Activated T-cell treated with anti-CD3 and anti-CD28 coated beads, Interleukin-2, amount 50 U/mL, for 72 hours (primary cell): ENCODE measurements at regions not wholly inside any gene's neighbourhood (a gene's known extent, or its start where the extent isn't known, plus 50 kb on each side); places are given as distances from the start of the nearest gene placed in this dataset.

ENCODE experiments used
- ATAC-seq, 2 donors: fragments of 150-1000 bp; cut with Tn5 transposase; replicated peaks in 1 of 2; 2 replicates each; pipeline ENCODE4 v1.10.0; 2021; ENCODE audit warnings: moderate library complexity in 2 of 2, mild to moderate bottlenecking in 1 of 2
- DNase-seq, 2 donors: peaks; one replicate each; pipeline ENCODE4 v3.0.0; 2021 to 2022; ENCODE audit warnings: mixed read lengths in 1 of 2
- H3K27ac Mint-ChIP-seq: one replicate; pipeline ENCODE4 v1.8.0; 2022; ENCODE audit warnings: mild to moderate bottlenecking, moderate library complexity, mixed read lengths
- H3K27me3 Mint-ChIP-seq: one replicate; pipeline ENCODE4 v1.8.0; 2022; ENCODE audit warnings: low read depth, mixed read lengths
- H3K36me3 Mint-ChIP-seq, 2 donors: one replicate each; pipeline ENCODE4 v1.8.0; 2022; ENCODE audit warnings: mixed read lengths in 2 of 2, mild to moderate bottlenecking in 1 of 2; ENCODE audit not compliant: insufficient read depth in 2 of 2
- H3K4me1 Mint-ChIP-seq: one replicate; pipeline ENCODE4 v1.8.0; 2022; ENCODE audit warnings: low read depth, mixed read lengths
- H3K4me3 Mint-ChIP-seq, 2 donors: one replicate each; pipeline ENCODE4 v1.8.0; 2022; ENCODE audit warnings: mild to moderate bottlenecking in 2 of 2, mixed read lengths in 2 of 2, moderate library complexity in 2 of 2
- H3K9me3 Mint-ChIP-seq, 2 donors: one replicate each; pipeline ENCODE4 v1.8.0; 2022; ENCODE audit warnings: mixed read lengths in 2 of 2

DNA sequence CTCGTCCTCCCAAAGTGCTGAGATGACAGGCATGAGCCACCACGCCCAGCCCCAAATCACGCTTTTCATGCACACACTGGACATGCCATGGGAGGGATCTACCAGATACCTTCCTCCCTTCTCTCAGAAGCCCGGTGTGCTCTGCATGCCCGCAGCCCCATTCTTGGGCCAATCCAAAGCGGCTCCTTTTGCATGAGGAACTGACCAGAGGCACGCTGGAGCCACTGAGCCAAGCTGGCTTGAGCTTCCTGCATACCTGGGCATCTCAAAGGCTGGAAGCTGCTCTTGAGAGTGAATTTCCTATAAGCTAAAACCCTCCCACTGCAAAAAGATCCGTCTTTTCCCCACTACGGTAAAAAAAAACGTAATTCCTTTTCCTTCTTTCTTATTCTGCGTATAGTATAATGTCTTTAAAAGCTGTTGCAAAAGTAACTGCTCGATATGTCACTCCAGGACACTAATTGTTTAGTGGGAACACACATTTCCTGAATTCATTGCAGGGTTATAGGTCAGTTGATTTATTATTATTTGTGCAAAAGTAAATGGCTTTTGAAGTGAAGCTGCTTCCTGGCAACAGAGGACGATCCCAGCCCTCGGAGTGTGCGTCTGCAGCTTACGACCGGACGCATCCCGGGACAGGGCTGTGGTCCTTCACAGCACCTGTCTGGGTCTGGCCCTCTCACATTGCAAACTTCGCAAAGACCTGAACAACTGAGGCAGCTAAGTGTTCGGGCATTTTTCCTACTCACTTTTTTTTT lies 61.8 kb upstream of the ETS2 start:
- Mint-ChIP-seq H3K9me3 (no peaks in the 10 kb centered on the region), H3K36me3 (peaks cover 0 to 1% of the 10 kb centered on the region in 2 donors), H3K4me1 (peaks cover 14% of the 10 kb centered on the region), H3K27me3 (no peaks in the 10 kb centered on the region), H3K4me3 (no peak overlapping the region), H3K27ac (no peak overlapping the region)
- ATAC-seq (no peak), DNase-seq (no peak)

DNA sequence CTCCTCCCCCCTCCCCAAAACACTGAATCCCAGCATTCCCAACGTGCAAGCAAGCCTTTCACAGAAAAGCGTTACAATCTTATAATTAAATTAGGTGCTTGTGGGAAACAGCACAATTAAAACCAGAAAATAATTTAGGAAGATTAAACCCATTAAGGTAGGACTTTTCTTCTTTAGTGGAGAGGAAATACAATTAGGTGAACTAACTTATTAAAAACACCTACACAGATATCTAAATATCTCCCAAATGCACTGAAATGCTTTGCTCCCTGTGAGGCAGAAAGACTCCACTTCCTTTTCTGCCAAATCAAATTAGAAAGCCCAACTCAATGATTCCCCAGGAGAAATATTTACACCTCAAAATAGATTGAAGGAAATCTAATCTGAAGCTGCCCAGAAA lies 60.9 kb upstream of the ETS2 start:
- no peak for ATAC-seq
- H3K4me1 Mint-ChIP-seq = peaks cover 14% of the 10 kb centered on the region

DNA sequence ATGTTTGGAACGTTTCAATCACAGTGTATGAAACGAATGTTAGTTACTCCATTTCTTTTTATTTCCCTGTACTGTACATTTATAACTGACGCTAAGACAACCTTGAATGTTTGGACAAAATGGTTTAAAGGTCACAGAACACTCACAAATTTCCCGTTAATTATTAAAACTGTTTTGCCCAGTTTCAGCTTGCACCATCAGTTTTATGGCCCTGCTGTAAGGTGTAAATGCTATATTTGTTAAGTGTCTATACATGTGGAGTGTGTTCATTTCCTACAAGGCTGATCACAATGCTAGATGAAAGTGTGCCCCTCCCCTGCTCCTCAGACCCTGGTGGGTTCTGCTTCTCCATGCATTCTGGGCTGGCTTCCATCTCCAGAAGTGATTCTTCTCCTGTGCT lies 57.9 kb upstream of the ETS2 start:
- Mint-ChIP-seq H3K9me3 (no peaks in the 10 kb centered on the region), H3K4me1 (no peaks in the 10 kb centered on the region), H3K27me3 (no peaks in the 10 kb centered on the region), H3K36me3 (peaks cover 0 to 1% of the 10 kb centered on the region in 2 donors), H3K27ac (no peak overlapping the region), H3K4me3 (no peak overlapping the region)
- ATAC-seq (no peak), DNase-seq (no peak)

More for the DNA sequence above, 60.9 kb upstream of the ETS2 start:
- no peak for DNase-seq
- Mint-ChIP-seq H3K36me3 (peaks cover 0 to 1% of the 10 kb centered on the region in 2 donors), H3K9me3 (no peaks in the 10 kb centered on the region), H3K27ac (no peak overlapping the region), H3K27me3 (no peaks in the 10 kb centered on the region), H3K4me3 (no peak overlapping the region)

DNA sequence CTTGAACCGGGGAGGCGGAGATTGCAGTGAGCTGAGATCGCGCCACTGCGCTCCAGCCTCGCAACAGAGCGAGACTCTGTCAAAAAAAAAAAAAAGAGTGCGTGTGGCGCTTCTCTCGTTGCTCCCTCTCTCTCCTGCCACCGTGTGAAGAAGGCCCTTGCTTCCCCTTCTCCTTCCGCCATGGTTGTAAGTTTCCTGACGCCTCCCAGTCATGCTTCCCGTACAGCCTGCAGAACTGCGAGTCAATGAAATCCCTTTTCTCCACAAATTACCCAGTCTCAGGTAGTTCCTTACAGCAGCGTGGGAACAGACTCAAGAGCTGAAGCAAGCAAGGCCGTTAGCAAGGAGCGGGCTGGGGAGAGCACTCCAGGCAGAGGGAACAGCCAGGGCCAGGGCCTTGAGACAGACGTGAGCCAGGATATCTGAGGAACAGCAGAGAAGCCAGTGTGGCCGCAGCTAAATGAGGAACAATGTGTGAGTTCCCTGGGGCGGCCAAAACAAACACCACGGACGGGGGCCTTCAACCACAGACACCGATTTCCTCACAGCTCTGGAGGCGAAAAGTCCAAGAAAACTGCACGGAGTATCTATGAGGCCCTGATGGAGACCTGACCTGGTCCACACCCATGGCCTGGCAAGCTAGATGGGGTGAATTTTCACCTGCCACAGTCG lies 54.2 kb upstream of the ETS2 start:
- no peaks in the 10 kb centered on the region for H3K27me3 Mint-ChIP-seq
- H3K27ac Mint-ChIP-seq = no peak overlapping the region
- no peaks in the 10 kb centered on the region for H3K9me3 Mint-ChIP-seq
- no peak overlapping the region for H3K4me3 Mint-ChIP-seq
- ATAC-seq (no peak), DNase-seq (no peak)
- H3K36me3 Mint-ChIP-seq = peaks cover 0 to 1% of the 10 kb centered on the region in 2 donors
- peaks cover 14% of the 10 kb centered on the region for H3K4me1 Mint-ChIP-seq

DNA sequence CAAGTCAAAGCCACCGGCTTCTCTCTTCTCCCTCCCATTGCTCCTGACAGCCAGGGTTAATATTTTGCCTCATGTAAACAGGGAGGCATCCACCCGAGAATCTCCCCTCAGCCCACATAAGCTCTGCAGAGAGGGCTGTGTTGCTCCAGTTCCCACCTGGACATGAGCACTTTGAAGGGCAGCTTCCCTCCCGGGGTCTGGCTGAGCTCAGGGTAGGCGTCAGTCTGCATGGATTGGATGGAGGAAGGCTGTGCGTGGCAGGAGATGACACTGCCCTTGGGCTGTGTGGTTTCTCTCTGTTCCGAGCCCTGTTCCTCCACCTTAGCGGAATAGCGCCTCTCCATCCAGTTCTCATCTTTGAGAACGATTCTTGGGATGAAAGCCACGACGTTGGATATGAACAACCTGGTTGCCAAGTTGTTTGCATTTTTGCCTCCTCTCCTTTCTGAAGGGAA lies 53.7 kb upstream of the ETS2 start:
- ATAC-seq (no peak), DNase-seq (no peak)
- no peaks in the 10 kb centered on the region for H3K9me3 Mint-ChIP-seq
- H3K4me3 Mint-ChIP-seq = no peak overlapping the region
- H3K4me1 Mint-ChIP-seq = peaks cover 15% of the 10 kb centered on the region
- no peaks in the 10 kb centered on the region for H3K36me3 Mint-ChIP-seq
- no peaks in the 10 kb centered on the region for H3K27me3 Mint-ChIP-seq
- H3K27ac Mint-ChIP-seq = no peak overlapping the region

DNA sequence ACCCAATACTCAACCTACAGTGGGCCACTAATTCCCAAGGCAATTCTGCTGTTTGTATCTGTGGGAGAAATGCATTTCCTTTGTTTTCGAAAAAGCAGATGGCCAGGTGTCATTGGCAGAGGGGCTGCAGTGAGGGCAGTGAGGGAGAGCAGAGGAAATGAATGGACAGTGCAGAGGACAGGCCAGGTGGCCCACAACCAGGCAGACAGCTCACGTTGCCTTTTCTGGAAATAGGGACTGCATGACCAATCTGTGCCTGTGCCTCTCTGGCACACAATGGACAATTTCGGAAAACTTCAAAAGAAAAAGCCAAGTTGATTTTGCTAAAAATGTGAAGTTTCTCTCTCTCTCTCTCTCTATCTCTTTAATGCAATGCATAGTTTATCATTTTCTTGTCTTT lies 52.6 kb upstream of the ETS2 start:
- Mint-ChIP-seq H3K9me3 (no peaks in the 10 kb centered on the region), H3K4me3 (no peak overlapping the region), H3K4me1 (peaks cover 15% of the 10 kb centered on the region), H3K27me3 (no peaks in the 10 kb centered on the region), H3K27ac (no peak overlapping the region), H3K36me3 (no peaks in the 10 kb centered on the region)
- DNase-seq = no peak
- no peak for ATAC-seq

DNA sequence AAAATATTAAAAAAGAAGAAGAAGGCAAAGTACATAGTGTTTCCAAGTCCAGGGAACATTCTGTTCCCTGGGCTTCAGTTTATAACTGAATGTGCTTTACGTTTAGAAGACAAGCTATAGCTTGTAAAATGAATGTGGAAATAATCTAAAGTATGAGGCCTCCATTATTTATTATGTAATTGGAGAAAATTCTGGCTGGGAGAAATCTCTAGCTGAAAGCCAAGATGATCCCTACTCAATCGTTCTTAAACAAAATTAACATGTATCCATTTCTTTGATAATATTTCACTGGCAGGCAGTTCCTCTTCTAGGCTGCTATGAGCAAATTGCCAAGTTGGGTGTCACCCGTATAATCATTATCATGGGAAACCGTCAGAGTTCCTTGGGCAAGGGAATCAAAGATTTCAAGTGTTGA lies 52.2 kb upstream of the ETS2 start:
- DNase-seq = no peak
- no peak overlapping the region for H3K4me3 Mint-ChIP-seq
- no peaks in the 10 kb centered on the region for H3K9me3 Mint-ChIP-seq
- no peaks in the 10 kb centered on the region for H3K36me3 Mint-ChIP-seq
- H3K27me3 Mint-ChIP-seq = no peaks in the 10 kb centered on the region
- no peak overlapping the region for H3K27ac Mint-ChIP-seq
- peaks cover 15% of the 10 kb centered on the region for H3K4me1 Mint-ChIP-seq
- no peak for ATAC-seq
